ENCODE measurements at regions not wholly inside any gene's neighbourhood (a gene's known extent, or its start where the extent isn't known, plus 50 kb on each side); places are given as distances from the start of the nearest gene placed in this dataset.

GRCh38 chr1:163777205-163777604 lies 455.5 kb downstream of the NUF2 start:
- no peak for TF ChIP-seq POLR2AphosphoS5 (IDR thresholded peaks at IDR 0.05; ENCODE audit: insufficient read depth in 1 of 2, low read depth in 1 of 2)
- no peak for TF ChIP-seq CTCF (IDR thresholded peaks at IDR 0.05)
